SK-N-SH (cell line): ENCODE measurements at regions not wholly inside any gene's neighbourhood (a gene's known extent, or its start where the extent isn't known, plus 50 kb on each side); places are given as distances from the start of the nearest gene placed in this dataset.

Experiments
- CTCF ChIA-PET: fragments of 300-600, 350-600 bp; formaldehyde crosslinking; extraction: SDS; loops from one replicate; lab custom pipeline; 2021; lab: Yijun Ruan, JAX
- POLR2A ChIA-PET: fragments of 350-600 bp; sonication (Branson Sonifier 250); formaldehyde crosslinking; extraction: SDS; loops from one replicate; lab custom pipeline; 2020; ENCODE audit warnings: antibody characterized with exemption, inconsistent platforms; lab: Yijun Ruan, JAX
- DNase-seq: peaks from one replicate; pipeline ENCODE4 v3.0.0; 2012
- H2AFZ ChIP-seq: fragments of 200-600 bp; sonication (generic); 2 replicates; pipeline ENCODE4 v1.8.1; 2016; ENCODE audit warnings: antibody characterized with exemption, mild to moderate bottlenecking, low read depth
- H3F3A ChIP-seq: fragments of 200-600 bp; sonication (generic); replicated peaks from 2 replicates; pipeline ENCODE3; 2016; ENCODE audit warnings: antibody characterized with exemption, mild to moderate bottlenecking; ENCODE audit not compliant: insufficient read depth
- H3K27ac ChIP-seq, 2 experiments: fragments of 200-500 bp in 1 of 2; fragments of 200-600 bp in 1 of 2; sonication (Bioruptor generic) in 1 of 2; sonication (generic), shearing (Covaris generic) in 1 of 2; 2 replicates each; pipeline versions ENCODE4 v1.5.1 to v1.6.1; 2014 to 2016; ENCODE audit warnings: low read depth in 2 of 2, inconsistent platforms in 1 of 2, low read length in 1 of 2, mild to moderate bottlenecking in 1 of 2, mixed read lengths in 1 of 2
- H3K27me3 ChIP-seq: fragments of 200-600 bp; sonication (generic), shearing (Covaris generic); 2 replicates; pipeline ENCODE4 v1.6.1; 2016; ENCODE audit warnings: mixed run types; ENCODE audit not compliant: insufficient read depth
- H3K36me3 ChIP-seq, 2 experiments: fragments of 200-500 bp in 1 of 2; fragments of 200-600 bp in 1 of 2; sonication (Bioruptor generic) in 1 of 2; sonication (generic) in 1 of 2; replicated peaks in 1 of 2; 2 replicates each; pipeline versions ENCODE3 to v1.5.1; 2014 to 2016; ENCODE audit warnings: low read length in 1 of 2, mild to moderate bottlenecking in 1 of 2; ENCODE audit not compliant: insufficient read depth in 2 of 2, control insufficient read depth in 1 of 2
- H3K4me1 ChIP-seq, 2 experiments: fragments of 200-500 bp in 1 of 2; fragments of 200-600 bp in 1 of 2; sonication (Bioruptor generic) in 1 of 2; sonication (generic), shearing (Covaris generic) in 1 of 2; 2 replicates each; pipeline versions ENCODE4 v1.5.1 to v1.6.1; 2014 to 2016; ENCODE audit warnings: low read depth in 1 of 2, low read length in 1 of 2, mixed run types in 1 of 2; ENCODE audit not compliant: insufficient read depth in 2 of 2, control insufficient read depth in 1 of 2
- H3K4me2 ChIP-seq: fragments of 200-600 bp; sonication (generic), shearing (Covaris generic); 2 replicates; pipeline ENCODE4 v1.6.1; 2017; ENCODE audit warnings: mixed run types
- H3K4me3 ChIP-seq, 2 experiments: fragments of 200-500 bp in 1 of 2; fragments of 200-600 bp in 1 of 2; sonication (Bioruptor generic) in 1 of 2; sonication (generic), shearing (Covaris generic) in 1 of 2; 2 replicates each; pipeline versions ENCODE4 v1.5.1 to v1.8.1; 2014 to 2016; ENCODE audit warnings: low read depth in 2 of 2, inconsistent platforms in 1 of 2, low read length in 1 of 2, mild to moderate bottlenecking in 1 of 2, mixed read lengths in 1 of 2, moderate library complexity in 1 of 2
- H3K79me2 ChIP-seq: fragments of 200-600 bp; sonication (generic); 2 replicates; pipeline ENCODE4 v1.8.1; 2017; ENCODE audit warnings: mild to moderate bottlenecking; ENCODE audit not compliant: insufficient read depth
- H3K9ac ChIP-seq: fragments of 200-600 bp; sonication (generic); 2 replicates; pipeline ENCODE4 v1.6.1; 2017; ENCODE audit warnings: mixed run types
- H3K9me2 ChIP-seq: fragments of 200-600 bp; sonication (generic); 2 replicates; pipeline ENCODE4 v1.6.1; 2017; ENCODE audit warnings: mixed run types
- H3K9me3 ChIP-seq: fragments of 200-600 bp; sonication (generic); 2 replicates; pipeline ENCODE4 v1.6.1; 2017; ENCODE audit warnings: mixed run types, mild to moderate bottlenecking, moderate library complexity
- H4K20me1 ChIP-seq: fragments of 200-600 bp; sonication (generic); 2 replicates; pipeline ENCODE4 v1.6.1; 2017; ENCODE audit warnings: mild to moderate bottlenecking, mixed run types; ENCODE audit not compliant: insufficient read depth
- EP300 ChIP-seq, 2 experiments: IDR thresholded peaks; 2 replicates each; pipeline versions ENCODE4 v1.4.0 to v1.6.1; 2012; ENCODE audit warnings: borderline replicate concordance in 1 of 2, low read depth in 1 of 2, low read length in 1 of 2
- JUND ChIP-seq: IDR thresholded peaks from 2 replicates; pipeline ENCODE4 v1.4.0; 2012
- MXI1 ChIP-seq: IDR thresholded peaks from 2 replicates; pipeline ENCODE4 v1.6.1; 2012; ENCODE audit warnings: mild to moderate bottlenecking, low read depth, low read length, improper control_type of control experiment
- NRF1 ChIP-seq: IDR thresholded peaks from 2 replicates; pipeline ENCODE4 v1.6.1; 2012; ENCODE audit warnings: low read depth, mild to moderate bottlenecking, low read length
- RCOR1 ChIP-seq: fragments of 150-350 bp; IDR thresholded peaks from 2 replicates; pipeline ENCODE4 v1.6.1; 2017; ENCODE audit warnings: antibody characterized with exemption, low read length
- RXRA ChIP-seq: IDR thresholded peaks from 2 replicates; pipeline ENCODE4 v1.4.0; 2012; ENCODE audit warnings: low read depth, mild to moderate bottlenecking, borderline replicate concordance
- SMC3 ChIP-seq: IDR thresholded peaks from 2 replicates; pipeline ENCODE4 v1.6.1; 2012; ENCODE audit warnings: low read depth, low read length, improper control_type of control experiment
- TEAD4 ChIP-seq: IDR thresholded peaks from 2 replicates; pipeline ENCODE4 v1.4.0; 2012; ENCODE audit warnings: mild to moderate bottlenecking, borderline replicate concordance; ENCODE audit not compliant: insufficient read depth
- WGBS: methylation state at CpG from one replicate; pipeline ENCODE4 v1.1.6; 2017; ENCODE audit warnings: low lambda C conversion rate; 5-methylcytosine and 5-hydroxymethylcytosine counted together
- TF ChIP-seq, protein P1 (sequence below): fragments of 150-350 bp; IDR thresholded peaks from 2 replicates; pipeline ENCODE4 v1.6.1; 2016; ENCODE audit warnings: mild to moderate bottlenecking, low read depth, low read length
- TF ChIP-seq, protein P2 (sequence below): IDR thresholded peaks from 2 replicates; pipeline ENCODE4 v1.4.0; 2012; ENCODE audit warnings: low read depth, borderline replicate concordance
- TF ChIP-seq, protein P3 (sequence below): IDR thresholded peaks from 2 replicates; pipeline ENCODE4 v1.4.0; 2012; ENCODE audit warnings: low read depth
- TF ChIP-seq, protein P4 (sequence below): fragments of 200-600 bp; sonication (generic); IDR thresholded peaks from 2 replicates; pipeline ENCODE4 v1.6.1; 2017; ENCODE audit warnings: antibody characterized with exemption, mild to moderate bottlenecking, moderate library complexity
- TF ChIP-seq, protein P5 (sequence below): IDR thresholded peaks from 2 replicates; pipeline ENCODE4; 2012
- TF ChIP-seq, protein P6 (sequence below): IDR thresholded peaks from 2 replicates; pipeline ENCODE4 v1.6.1; 2012; ENCODE audit warnings: mild to moderate bottlenecking, low read depth, low read length, moderate library complexity

DNA sequence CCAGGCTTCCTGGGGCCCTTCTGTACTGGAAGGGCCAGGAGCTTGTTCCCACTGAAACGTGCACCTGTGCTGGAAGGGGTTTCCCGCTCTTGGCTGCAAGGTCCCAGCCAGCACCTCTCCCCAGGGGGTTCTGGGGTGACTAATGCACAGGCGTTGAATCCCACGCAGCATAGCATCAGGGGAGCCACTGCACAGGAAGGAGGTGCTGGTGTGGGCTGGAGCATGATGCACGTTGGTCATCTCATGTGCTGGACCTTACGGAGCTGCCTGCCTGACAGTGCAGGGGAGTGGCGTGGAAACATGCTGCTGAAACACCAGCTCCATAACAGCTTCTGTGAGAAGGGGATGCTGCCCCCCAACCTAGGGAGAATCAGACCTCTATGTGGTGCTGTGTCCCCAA is 623.0 kb downstream of the AACS start:
- H3K4me3 ChIP-seq = no peak overlapping the region
- H2AFZ ChIP-seq = no peak overlapping the region

More for the DNA sequence above, 623.0 kb downstream of the AACS start:
- ChIA-PET CTCF (no interaction called here), POLR2A (no interaction called here)
- no peaks in the 10 kb centered on the region for H3K9me2 ChIP-seq
- no peaks in the 10 kb centered on the region for H3K9me3 ChIP-seq
- DNase-seq = no peak
- H4K20me1 ChIP-seq = no peaks in the 10 kb centered on the region
- H3K27me3 ChIP-seq = no peaks in the 10 kb centered on the region
- H3K27ac ChIP-seq = no peak overlapping the region
- H3K4me1 ChIP-seq = no peaks in the 10 kb centered on the region
- H3K36me3 ChIP-seq = no peaks in the 10 kb centered on the region
- 12% methylated on average over 5 of the region's 7 CpGs for WGBS
- H3K79me2 ChIP-seq = no peaks in the 10 kb centered on the region
- H3K9ac ChIP-seq = no peak overlapping the region
- H3F3A ChIP-seq = no peaks in the 10 kb centered on the region
- TF ChIP-seq SMC3 (no peak), RXRA (no peak), RCOR1 (no peak), NRF1 (no peak), MXI1 (no peak), TEAD4 (no peak), JUND (no peak), EP300 (IDR thresholded peaks at IDR 0.05; ENCODE audit: borderline replicate concordance in 1 of 2, low read depth in 1 of 2, low read length in 1 of 2) (no peak)
- TF ChIP-seq, protein P1, sequence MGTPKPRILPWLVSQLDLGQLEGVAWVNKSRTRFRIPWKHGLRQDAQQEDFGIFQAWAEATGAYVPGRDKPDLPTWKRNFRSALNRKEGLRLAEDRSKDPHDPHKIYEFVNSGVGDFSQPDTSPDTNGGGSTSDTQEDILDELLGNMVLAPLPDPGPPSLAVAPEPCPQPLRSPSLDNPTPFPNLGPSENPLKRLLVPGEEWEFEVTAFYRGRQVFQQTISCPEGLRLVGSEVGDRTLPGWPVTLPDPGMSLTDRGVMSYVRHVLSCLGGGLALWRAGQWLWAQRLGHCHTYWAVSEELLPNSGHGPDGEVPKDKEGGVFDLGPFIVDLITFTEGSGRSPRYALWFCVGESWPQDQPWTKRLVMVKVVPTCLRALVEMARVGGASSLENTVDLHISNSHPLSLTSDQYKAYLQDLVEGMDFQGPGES = no peak
- TF ChIP-seq, protein P2, sequence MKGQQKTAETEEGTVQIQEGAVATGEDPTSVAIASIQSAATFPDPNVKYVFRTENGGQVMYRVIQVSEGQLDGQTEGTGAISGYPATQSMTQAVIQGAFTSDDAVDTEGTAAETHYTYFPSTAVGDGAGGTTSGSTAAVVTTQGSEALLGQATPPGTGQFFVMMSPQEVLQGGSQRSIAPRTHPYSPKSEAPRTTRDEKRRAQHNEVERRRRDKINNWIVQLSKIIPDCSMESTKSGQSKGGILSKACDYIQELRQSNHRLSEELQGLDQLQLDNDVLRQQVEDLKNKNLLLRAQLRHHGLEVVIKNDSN = no peak
- TF ChIP-seq, protein P3, sequence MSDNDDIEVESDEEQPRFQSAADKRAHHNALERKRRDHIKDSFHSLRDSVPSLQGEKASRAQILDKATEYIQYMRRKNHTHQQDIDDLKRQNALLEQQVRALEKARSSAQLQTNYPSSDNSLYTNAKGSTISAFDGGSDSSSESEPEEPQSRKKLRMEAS = no peak
- TF ChIP-seq, protein P4, sequence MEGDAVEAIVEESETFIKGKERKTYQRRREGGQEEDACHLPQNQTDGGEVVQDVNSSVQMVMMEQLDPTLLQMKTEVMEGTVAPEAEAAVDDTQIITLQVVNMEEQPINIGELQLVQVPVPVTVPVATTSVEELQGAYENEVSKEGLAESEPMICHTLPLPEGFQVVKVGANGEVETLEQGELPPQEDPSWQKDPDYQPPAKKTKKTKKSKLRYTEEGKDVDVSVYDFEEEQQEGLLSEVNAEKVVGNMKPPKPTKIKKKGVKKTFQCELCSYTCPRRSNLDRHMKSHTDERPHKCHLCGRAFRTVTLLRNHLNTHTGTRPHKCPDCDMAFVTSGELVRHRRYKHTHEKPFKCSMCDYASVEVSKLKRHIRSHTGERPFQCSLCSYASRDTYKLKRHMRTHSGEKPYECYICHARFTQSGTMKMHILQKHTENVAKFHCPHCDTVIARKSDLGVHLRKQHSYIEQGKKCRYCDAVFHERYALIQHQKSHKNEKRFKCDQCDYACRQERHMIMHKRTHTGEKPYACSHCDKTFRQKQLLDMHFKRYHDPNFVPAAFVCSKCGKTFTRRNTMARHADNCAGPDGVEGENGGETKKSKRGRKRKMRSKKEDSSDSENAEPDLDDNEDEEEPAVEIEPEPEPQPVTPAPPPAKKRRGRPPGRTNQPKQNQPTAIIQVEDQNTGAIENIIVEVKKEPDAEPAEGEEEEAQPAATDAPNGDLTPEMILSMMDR = no peak
- TF ChIP-seq, protein P5, sequence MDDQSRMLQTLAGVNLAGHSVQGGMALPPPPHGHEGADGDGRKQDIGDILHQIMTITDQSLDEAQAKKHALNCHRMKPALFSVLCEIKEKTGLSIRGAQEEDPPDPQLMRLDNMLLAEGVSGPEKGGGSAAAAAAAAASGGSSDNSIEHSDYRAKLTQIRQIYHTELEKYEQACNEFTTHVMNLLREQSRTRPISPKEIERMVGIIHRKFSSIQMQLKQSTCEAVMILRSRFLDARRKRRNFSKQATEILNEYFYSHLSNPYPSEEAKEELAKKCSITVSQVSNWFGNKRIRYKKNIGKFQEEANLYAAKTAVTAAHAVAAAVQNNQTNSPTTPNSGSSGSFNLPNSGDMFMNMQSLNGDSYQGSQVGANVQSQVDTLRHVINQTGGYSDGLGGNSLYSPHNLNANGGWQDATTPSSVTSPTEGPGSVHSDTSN = no peak
- TF ChIP-seq, protein P6, sequence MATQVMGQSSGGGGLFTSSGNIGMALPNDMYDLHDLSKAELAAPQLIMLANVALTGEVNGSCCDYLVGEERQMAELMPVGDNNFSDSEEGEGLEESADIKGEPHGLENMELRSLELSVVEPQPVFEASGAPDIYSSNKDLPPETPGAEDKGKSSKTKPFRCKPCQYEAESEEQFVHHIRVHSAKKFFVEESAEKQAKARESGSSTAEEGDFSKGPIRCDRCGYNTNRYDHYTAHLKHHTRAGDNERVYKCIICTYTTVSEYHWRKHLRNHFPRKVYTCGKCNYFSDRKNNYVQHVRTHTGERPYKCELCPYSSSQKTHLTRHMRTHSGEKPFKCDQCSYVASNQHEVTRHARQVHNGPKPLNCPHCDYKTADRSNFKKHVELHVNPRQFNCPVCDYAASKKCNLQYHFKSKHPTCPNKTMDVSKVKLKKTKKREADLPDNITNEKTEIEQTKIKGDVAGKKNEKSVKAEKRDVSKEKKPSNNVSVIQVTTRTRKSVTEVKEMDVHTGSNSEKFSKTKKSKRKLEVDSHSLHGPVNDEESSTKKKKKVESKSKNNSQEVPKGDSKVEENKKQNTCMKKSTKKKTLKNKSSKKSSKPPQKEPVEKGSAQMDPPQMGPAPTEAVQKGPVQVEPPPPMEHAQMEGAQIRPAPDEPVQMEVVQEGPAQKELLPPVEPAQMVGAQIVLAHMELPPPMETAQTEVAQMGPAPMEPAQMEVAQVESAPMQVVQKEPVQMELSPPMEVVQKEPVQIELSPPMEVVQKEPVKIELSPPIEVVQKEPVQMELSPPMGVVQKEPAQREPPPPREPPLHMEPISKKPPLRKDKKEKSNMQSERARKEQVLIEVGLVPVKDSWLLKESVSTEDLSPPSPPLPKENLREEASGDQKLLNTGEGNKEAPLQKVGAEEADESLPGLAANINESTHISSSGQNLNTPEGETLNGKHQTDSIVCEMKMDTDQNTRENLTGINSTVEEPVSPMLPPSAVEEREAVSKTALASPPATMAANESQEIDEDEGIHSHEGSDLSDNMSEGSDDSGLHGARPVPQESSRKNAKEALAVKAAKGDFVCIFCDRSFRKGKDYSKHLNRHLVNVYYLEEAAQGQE = no peak
- no peak overlapping the region for H3K4me2 ChIP-seq
